ENCODE measurements at regions not wholly inside any gene's neighbourhood (a gene's known extent, or its start where the extent isn't known, plus 50 kb on each side); places are given as distances from the start of the nearest gene placed in this dataset.

DNA sequence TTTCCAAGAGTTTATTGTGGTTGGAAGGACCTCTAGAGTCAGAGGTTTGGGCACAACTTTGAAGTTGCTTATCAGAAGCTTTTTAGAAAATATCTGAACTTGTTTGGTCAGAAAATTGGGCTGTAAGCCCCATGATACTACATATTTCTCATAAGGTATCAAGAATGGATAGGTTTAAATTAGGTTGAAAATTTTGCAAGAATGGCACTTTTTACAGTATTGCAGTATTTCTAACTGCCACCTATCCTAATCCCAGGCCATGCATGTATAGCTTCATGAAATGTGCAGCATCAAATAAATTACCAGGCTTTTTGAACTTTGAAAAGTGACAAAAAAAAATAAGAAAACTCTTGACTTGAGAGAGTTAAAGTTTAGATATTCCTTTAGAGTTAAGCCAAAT, 367.2 kb downstream of the FIGN start:
- no peaks in the 10 kb centered on the region for H3K79me2 ChIP-seq (replicated peaks; ENCODE audit: insufficient read depth, low read length)
- no peak overlapping the region for H3K4me3 ChIP-seq (ENCODE audit: low read length)
- H3K4me2 ChIP-seq (ENCODE audit: low read length) = no peak overlapping the region
- H4K20me1 ChIP-seq (ENCODE audit: insufficient read depth) = no peaks in the 10 kb centered on the region
- no peak overlapping the region for H2AFZ ChIP-seq (ENCODE audit: low read depth, low read length)
- no peaks in the 10 kb centered on the region for H3K9me3 ChIP-seq (ENCODE audit: low read length)
- H3K27ac ChIP-seq (ENCODE audit: low read length) = no peak overlapping the region
- H3K27me3 ChIP-seq (ENCODE audit: insufficient read depth, low read depth, low read length) = no peaks in the 10 kb centered on the region
- TF ChIP-seq TAF1 (IDR thresholded peaks at IDR 0.05; ENCODE audit: low read depth) (no peak), MXI1 (conservative IDR thresholded peaks at IDR 0.05; ENCODE audit: poor library complexity, severe bottlenecking) (no peak), EZH2 (IDR thresholded peaks at IDR 0.05; ENCODE audit: borderline replicate concordance, insufficient read depth, low read length, poor library complexity, severe bottlenecking) (no peak), SMC3 (conservative IDR thresholded peaks at IDR 0.05; ENCODE audit: poor library complexity) (no peak), POLR2AphosphoS5 (IDR thresholded peaks at IDR 0.05) (no peak), EP300 (conservative IDR thresholded peaks at IDR 0.05; ENCODE audit: poor library complexity, severe bottlenecking) (no peak), RAD21 (conservative IDR thresholded peaks at IDR 0.05) (no peak)
- TF ChIP-seq, protein P1, sequence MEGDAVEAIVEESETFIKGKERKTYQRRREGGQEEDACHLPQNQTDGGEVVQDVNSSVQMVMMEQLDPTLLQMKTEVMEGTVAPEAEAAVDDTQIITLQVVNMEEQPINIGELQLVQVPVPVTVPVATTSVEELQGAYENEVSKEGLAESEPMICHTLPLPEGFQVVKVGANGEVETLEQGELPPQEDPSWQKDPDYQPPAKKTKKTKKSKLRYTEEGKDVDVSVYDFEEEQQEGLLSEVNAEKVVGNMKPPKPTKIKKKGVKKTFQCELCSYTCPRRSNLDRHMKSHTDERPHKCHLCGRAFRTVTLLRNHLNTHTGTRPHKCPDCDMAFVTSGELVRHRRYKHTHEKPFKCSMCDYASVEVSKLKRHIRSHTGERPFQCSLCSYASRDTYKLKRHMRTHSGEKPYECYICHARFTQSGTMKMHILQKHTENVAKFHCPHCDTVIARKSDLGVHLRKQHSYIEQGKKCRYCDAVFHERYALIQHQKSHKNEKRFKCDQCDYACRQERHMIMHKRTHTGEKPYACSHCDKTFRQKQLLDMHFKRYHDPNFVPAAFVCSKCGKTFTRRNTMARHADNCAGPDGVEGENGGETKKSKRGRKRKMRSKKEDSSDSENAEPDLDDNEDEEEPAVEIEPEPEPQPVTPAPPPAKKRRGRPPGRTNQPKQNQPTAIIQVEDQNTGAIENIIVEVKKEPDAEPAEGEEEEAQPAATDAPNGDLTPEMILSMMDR (IDR thresholded peaks at IDR 0.05; ENCODE audit: poor library complexity, severe bottlenecking) = no peak
- TF ChIP-seq, protein P2, sequence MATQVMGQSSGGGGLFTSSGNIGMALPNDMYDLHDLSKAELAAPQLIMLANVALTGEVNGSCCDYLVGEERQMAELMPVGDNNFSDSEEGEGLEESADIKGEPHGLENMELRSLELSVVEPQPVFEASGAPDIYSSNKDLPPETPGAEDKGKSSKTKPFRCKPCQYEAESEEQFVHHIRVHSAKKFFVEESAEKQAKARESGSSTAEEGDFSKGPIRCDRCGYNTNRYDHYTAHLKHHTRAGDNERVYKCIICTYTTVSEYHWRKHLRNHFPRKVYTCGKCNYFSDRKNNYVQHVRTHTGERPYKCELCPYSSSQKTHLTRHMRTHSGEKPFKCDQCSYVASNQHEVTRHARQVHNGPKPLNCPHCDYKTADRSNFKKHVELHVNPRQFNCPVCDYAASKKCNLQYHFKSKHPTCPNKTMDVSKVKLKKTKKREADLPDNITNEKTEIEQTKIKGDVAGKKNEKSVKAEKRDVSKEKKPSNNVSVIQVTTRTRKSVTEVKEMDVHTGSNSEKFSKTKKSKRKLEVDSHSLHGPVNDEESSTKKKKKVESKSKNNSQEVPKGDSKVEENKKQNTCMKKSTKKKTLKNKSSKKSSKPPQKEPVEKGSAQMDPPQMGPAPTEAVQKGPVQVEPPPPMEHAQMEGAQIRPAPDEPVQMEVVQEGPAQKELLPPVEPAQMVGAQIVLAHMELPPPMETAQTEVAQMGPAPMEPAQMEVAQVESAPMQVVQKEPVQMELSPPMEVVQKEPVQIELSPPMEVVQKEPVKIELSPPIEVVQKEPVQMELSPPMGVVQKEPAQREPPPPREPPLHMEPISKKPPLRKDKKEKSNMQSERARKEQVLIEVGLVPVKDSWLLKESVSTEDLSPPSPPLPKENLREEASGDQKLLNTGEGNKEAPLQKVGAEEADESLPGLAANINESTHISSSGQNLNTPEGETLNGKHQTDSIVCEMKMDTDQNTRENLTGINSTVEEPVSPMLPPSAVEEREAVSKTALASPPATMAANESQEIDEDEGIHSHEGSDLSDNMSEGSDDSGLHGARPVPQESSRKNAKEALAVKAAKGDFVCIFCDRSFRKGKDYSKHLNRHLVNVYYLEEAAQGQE (IDR thresholded peaks at IDR 0.05; ENCODE audit: borderline replicate concordance) = no peak
- H3K36me3 ChIP-seq (ENCODE audit: insufficient read depth, low read length) = no peaks in the 10 kb centered on the region
- no peaks in the 10 kb centered on the region for H3K9me2 ChIP-seq (ENCODE audit: insufficient read depth, low read length)
- no peaks in the 10 kb centered on the region for H3F3A ChIP-seq (ENCODE audit: insufficient read depth, low read length, poor library complexity, severe bottlenecking)
- H3K9ac ChIP-seq (ENCODE audit: low read length) = no peak overlapping the region

DNA sequence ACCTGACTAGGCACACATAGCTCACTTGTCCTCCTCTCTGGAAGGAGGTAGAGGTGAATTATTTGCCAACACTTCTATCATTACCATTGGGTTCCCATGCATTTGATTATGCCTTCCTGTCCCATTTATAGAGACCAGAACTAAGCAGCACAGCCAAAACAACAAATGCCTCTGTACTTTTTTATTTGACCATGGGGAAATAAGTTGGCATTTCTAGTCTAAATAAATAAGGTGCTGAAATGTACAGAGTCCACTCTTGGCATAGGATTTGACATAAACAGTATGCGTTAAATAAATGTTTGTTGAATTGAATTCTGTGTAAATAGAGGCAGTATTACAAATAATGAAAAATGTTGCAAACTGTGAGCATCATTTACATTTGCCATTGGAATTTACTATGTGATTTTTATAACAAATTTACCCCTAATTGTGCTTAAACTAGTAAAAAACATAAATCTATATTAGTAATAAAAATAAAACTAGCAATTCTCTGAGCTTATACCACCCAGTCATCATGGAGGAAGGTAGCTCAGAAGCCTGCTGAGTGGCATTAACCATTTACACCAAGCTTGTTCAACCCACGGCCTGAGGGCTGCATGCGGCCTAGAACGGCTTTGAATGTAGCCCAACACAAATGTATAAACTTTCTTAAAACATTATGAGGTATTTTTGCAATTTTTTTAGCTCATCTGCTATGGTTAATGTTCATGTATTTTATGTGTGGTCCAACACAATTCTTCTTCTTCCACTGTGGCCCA, 367.8 kb downstream of the FIGN start:
- H3K4me3 ChIP-seq (ENCODE audit: low read length) = no peak overlapping the region
- H3F3A ChIP-seq (ENCODE audit: insufficient read depth, low read length, poor library complexity, severe bottlenecking) = no peaks in the 10 kb centered on the region
- H3K9ac ChIP-seq (ENCODE audit: low read length) = no peak overlapping the region
- no peak for TF ChIP-seq POLR2AphosphoS5 (IDR thresholded peaks at IDR 0.05)
- TF ChIP-seq, protein P2 (IDR thresholded peaks at IDR 0.05; ENCODE audit: borderline replicate concordance) = no peak
- TF ChIP-seq EZH2 (IDR thresholded peaks at IDR 0.05; ENCODE audit: borderline replicate concordance, insufficient read depth, low read length, poor library complexity, severe bottlenecking) = no peak
- no peak for TF ChIP-seq TAF1 (IDR thresholded peaks at IDR 0.05; ENCODE audit: low read depth)
- TF ChIP-seq RAD21 (conservative IDR thresholded peaks at IDR 0.05) = no peak
- TF ChIP-seq, protein P1 (IDR thresholded peaks at IDR 0.05; ENCODE audit: poor library complexity, severe bottlenecking) = no peak
- TF ChIP-seq MXI1 (conservative IDR thresholded peaks at IDR 0.05; ENCODE audit: poor library complexity, severe bottlenecking) = no peak
- H2AFZ ChIP-seq (ENCODE audit: low read depth, low read length) = no peak overlapping the region
- no peaks in the 10 kb centered on the region for H3K27me3 ChIP-seq (ENCODE audit: insufficient read depth, low read depth, low read length)
- H3K4me2 ChIP-seq (ENCODE audit: low read length) = no peak overlapping the region
- H3K27ac ChIP-seq (ENCODE audit: low read length) = no peak overlapping the region
- no peaks in the 10 kb centered on the region for H3K79me2 ChIP-seq (replicated peaks; ENCODE audit: insufficient read depth, low read length)
- H3K9me2 ChIP-seq (ENCODE audit: insufficient read depth, low read length) = no peaks in the 10 kb centered on the region
- H4K20me1 ChIP-seq (ENCODE audit: insufficient read depth) = no peaks in the 10 kb centered on the region
- no peaks in the 10 kb centered on the region for H3K9me3 ChIP-seq (ENCODE audit: low read length)
- no peaks in the 10 kb centered on the region for H3K36me3 ChIP-seq (ENCODE audit: insufficient read depth, low read length)
